SHP77 treated with DMSO at 0.1 percent for 48 hours (cell line): ENCODE measurements at regions not wholly inside any gene's neighbourhood (a gene's known extent, or its start where the extent isn't known, plus 50 kb on each side); places are given as distances from the start of the nearest gene placed in this dataset.
"Not testable (repeated sequence)": the region's sequence is repeated elsewhere in the genome, so short reads cannot be mapped to it uniquely, and the experiment has no call there.

ENCODE experiments used
- DNase-seq: peaks from one replicate; lab custom pipeline; 2025; lab: John Stamatoyannopoulos, UW

- no peak for DNase-seq
Measured at GRCh38 chr10:4262870-4263600, 478.0 kb upstream of the KLF6 start.

GRCh38 chr10:4262449-4262848 lies 477.4 kb upstream of the KLF6 start:
- DNase-seq, result no peak

DNA sequence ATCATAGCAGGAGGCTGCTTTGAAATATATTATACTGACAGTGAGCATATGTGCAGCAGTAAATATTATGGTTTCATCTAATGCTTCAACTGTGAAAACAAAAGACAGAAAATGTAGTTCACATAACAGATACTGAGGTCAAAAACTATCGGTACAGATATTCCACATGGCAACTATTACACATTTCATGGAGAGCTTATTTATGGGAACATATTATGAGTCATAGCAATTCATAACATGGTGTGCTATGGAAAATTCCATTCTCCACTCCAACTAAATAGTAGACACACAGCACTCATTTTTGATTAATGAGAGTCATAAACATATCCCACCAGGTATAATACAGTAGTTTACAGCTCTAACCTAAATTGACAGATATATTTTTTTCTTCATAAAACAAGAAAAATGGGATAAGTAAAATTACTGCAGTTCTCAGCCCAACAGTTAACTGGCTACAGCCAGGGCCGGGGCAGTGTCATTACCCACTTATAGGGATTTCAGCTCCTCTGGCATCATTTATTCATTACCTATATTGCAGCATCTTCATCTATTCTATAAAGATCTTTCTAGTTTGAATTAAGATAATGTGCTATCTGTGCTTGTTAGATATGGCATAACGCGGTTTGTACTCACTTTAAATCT lies 475.6 kb upstream of the KLF6 start:
- no peak for DNase-seq

DNA sequence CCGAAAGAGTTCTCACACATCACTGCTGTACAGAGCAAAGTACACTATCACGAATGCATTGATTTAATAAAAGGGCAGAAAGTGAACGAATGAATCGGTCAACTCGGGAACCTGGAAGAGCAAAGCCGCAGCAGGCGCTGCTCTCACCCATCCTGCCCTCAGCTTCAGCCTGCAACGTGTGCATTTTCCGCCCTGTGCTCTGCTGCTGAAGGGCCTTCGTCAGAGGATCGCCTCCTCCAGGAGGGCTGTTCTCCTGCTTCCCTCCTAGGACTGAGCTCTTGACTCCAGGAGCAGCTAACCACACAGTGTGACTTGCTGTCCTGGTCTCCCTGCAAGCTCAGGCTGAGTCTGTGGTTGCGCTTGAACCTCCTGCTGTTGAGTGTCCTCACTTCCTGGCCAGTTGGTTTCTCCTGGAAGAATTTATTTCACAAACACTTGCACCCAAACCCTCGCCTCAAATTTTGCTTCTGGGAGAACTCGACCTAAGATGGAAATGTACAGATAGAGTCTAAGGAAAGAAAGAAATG lies 473.0 kb upstream of the KLF6 start:
- no peak for DNase-seq

GRCh38 chr10:4256971-4257370 lies 472.0 kb upstream of the KLF6 start:
- DNase-seq, result no peak

DNA sequence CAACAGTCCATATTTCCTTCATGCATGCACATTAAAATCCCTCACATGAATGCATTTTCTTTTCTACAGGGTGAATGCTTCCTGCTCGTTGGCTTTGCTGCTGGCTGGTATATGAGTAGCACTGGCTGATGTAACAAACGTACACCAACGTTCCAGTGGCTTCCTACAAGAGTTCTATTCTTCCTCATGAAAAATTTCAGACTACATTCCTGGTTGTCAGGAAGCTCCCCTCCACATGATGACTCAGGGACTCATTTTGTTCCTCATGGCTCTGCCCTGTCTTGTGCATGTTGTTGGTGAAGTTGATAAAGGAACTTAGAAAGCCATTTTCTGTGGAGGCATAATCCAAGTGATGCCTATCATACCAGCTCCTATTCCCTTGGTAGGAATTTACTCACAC lies 470.7 kb upstream of the KLF6 start:
- no peak for DNase-seq

DNA sequence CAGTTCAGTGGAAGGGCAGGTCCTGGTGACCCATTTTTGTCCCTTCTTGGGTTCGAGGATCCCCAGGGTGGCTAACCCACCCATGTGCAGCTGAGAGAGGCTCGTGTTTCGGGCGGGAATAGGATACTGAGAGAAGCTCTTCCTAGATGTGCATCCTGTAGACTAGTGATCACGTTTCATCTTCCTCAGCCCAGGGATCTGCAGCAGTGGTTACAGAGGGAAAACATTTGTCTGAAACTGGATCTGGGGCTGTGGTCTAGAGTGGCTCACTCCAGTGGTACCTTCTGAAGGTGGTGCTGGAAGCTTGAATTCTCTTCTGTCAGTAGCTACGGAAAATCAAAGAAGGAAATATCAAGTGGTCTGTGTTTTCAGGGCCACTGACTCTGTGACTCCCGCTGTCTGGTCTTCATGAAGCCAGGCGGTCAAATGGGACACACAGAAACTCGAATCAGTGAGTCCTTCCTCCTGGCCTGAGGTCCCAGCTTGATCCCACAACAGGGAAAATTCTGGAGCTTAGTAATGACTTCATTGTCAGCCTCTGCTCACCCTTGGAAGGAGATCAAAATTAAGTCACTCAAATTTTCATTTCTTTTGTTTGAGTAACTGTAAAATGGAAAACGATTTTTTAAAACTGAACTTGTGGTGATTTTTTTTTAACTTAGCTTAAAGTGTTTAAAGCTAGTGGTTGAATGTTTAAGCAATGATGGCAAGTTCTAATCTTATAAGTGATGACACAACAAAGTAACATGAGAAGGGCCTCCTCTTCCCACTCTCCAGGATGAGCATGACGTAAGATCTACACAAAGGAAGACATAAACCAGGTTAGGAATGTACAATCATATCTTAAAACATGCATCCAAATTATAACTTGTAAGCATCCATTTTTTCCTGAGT lies 469.3 kb upstream of the KLF6 start:
- DNase-seq, result no peak

GRCh38 chr10:4252701-4253100 lies 467.7 kb upstream of the KLF6 start:
- no peak for DNase-seq

- no peak for DNase-seq
Measured at GRCh38 chr10:4250587-4250887, 465.5 kb upstream of the KLF6 start.

DNA sequence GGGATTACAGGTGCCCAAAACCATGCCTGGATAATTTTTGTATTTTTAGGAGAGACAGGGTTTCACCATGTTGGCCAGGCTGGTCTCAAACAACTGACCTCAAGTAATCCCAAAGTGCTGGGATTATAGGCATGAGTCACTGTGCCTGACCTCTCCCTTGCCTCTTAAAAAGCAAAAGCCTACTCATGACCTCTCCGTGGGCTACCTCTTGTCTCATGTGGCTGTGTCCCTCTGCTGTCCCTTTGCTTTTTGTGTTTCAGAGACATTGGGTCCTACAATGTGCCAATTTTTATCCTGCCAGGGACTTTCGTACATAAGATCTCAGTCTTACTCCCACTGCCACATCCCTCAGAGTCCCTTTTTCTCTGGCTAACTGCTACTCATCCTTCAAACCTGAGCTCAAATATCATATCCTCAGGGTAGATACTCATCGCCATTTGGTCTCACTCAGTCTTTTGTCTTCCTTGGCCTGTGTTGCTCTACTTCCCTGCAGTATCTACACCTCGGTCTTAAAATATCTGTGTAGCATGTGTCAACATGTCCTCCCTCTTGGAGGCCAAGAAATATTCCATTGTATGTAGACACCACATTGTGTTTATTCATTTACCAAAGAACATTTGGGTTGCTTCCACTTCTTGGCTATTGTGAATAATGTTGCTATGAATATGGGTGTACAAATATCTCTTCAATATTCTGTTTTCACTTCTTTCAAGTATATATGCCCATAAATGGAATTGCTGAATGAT lies 465.0 kb upstream of the KLF6 start:
- DNase-seq, result no peak

DNA sequence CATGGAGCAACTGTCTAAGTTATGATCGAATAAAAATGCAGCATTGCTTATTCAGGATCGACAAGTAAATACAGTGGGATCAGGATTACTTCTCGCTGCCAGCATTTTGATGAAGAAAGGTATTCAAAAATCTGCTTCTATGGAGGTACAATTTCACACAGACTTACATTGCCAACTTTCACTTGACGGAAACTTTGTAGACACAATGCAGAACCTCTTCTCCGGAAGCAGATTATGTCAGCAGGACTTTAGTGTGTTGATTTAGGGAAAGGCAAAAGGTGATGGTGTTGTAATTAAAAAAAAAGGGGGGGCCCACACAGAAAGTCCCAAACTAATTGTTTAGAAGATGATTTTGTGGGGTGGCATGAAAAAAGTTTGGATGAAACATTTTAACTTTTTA lies 462.4 kb upstream of the KLF6 start:
- DNase-seq, result no peak

GRCh38 chr10:4246881-4247358 lies 461.9 kb upstream of the KLF6 start:
- no peak for DNase-seq

GRCh38 chr10:4243651-4244050 lies 458.6 kb upstream of the KLF6 start:
- no peak for DNase-seq

DNA sequence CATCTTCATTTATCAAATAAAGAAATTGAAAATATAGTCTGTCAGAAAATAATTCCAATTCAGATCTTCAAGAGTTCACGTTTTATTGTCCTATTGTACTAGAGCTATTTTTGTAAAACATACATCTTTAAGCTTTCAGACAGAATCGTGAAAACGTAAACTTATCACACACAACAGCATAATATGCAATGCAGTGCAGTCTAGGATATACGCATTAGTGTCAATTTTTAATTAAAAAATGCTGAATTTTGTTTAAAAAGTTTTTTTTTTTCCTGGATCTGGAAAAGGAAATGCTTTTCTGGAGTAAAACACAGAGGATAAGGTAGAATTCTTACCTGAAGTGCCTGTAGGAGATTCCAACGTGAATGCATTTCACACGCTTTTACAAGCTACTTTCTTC lies 458.2 kb upstream of the KLF6 start:
- DNase-seq, result no peak

DNA sequence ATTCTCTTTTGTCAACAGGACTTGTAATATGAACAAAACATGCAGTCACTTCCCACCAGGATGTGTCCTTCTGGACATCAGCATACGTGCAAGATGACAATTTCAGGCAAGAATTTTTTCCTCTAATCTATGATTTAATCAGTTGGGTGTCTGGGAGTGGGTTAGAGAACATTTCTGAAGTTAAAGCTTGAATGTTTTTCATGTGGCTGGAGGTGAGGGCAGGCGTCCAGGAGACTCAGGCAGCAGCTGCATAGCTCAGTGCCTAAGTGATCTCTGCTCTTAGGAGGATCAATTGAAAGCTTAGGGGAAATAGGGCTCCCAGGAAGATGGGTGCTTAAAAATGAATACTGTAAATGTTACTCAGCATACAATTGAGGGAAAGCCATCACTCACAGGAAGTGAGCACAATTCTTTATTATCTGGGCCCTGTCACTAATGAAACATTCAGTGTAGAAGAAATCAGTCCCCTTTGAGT lies 457.6 kb upstream of the KLF6 start:
- DNase-seq, result no peak

GRCh38 chr10:4241724-4242345 lies 456.8 kb upstream of the KLF6 start:
- DNase-seq, result no peak

DNA sequence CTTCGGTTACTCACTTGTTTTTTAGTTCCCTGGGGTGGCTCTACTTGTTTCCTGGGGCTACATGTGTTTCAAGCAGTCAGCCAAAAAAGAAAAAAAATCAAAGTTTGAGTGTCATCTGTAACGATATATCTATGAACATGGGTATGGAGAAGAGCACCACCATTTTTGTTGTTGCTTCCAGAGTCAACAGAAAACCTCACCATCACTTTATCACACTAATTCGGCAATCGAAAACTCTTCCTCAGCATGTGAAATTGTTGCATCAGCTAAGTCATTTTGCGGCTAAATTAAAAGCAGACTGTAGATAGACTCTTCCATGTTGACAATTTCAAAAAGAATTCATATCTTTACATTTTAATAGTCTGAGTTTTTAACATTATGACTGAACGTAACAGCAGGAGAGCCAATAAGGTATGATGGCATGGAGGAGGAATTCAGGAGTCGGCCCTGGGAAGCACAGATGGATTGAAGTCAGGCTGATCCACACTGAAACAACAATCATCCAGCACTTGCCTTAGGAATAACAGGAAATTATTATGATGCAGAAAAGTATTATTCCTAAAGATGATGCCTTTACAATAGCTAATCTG lies 455.7 kb upstream of the KLF6 start:
- DNase-seq, result no peak

GRCh38 chr10:4239186-4239585 lies 454.2 kb upstream of the KLF6 start:
- DNase-seq, result no peak

DNA sequence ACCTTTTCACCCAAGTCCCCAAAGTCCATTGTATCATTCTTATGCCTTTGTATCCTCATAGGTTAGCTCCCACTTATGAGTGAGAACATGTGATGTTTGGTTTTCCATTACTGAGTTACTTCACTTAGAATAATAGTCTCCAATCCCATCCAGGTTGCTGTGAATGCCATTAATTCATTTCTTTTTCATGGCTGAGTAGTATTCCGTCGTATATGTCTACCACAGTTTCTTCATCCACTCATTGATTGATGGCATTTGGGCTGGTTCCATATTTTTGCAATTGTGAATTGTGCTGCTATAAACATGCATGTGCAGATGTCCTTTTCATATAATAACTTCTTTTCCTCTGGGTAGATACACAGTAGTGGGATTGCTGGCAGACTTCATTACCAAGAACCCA lies 451.9 kb upstream of the KLF6 start:
- not testable (repeated sequence) for DNase-seq

GRCh38 chr10:4234661-4235060 lies 449.7 kb upstream of the KLF6 start:
- no peak for DNase-seq

DNA sequence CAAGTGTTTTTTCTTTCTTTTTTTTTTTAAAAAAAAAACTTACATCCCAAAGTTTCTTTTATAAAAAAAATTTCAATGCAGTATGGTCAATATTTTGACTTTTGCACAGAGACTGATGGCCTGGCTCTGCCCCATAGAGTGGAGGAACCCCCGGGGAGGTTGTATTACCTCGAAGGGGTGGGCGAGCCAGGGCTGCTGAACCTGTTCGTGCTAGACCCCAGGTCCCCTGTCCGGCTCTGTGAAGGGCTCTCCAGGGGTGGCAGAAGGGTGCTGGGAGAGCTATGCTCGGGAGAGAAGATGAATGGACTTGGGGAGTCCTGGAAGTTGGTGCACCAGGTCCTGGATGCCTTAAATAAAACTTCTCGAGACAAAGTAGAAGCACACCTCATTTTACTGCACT lies 446.4 kb upstream of the KLF6 start:
- DNase-seq, result no peak
